CD14-positive monocyte (primary cell): ENCODE measurements at regions not wholly inside any gene's neighbourhood (a gene's known extent, or its start where the extent isn't known, plus 50 kb on each side); places are given as distances from the start of the nearest gene placed in this dataset.

Source experiments
- DNase-seq, 3 donors: peaks; one replicate each; pipeline ENCODE4 v3.0.0-alpha.2; 2011 to 2022
- H2AFZ ChIP-seq: 2 replicates; pipeline ENCODE4 v1.6.0; 2012; ENCODE audit warnings: mild to moderate bottlenecking, low read depth, low read length, inconsistent platforms; ENCODE audit not compliant: insufficient read depth, poor library complexity, severe bottlenecking
- H3K27ac ChIP-seq, 2 donors: 1 replicate in 1 of 2; 2 replicates in 1 of 2; pipeline ENCODE4 v1.5.1; 2012 to 2013; ENCODE audit warnings: low read length in 2 of 2, control low read depth in 1 of 2, inconsistent platforms in 1 of 2, low read depth in 1 of 2, mild to moderate bottlenecking in 1 of 2
- H3K27me3 ChIP-seq, 2 donors: one replicate each; pipeline versions ENCODE4 v1.6.0 to v1.6.1; 2011 to 2013; ENCODE audit warnings: low read length in 2 of 2; ENCODE audit not compliant: control insufficient read depth in 2 of 2, insufficient read depth in 2 of 2
- H3K36me3 ChIP-seq, 2 donors: replicated peaks in 1 of 2; 1 replicate in 1 of 2; 2 replicates in 1 of 2; pipeline versions ENCODE4 v1.5.1 to v1.6.1; 2012 to 2013; ENCODE audit warnings: low read length in 2 of 2, control low read depth in 1 of 2, inconsistent platforms in 1 of 2, mild to moderate bottlenecking in 1 of 2; ENCODE audit not compliant: insufficient read depth in 2 of 2, control insufficient read depth in 1 of 2
- H3K4me1 ChIP-seq, 2 donors: 1 replicate in 1 of 2; 2 replicates in 1 of 2; pipeline versions ENCODE4 v1.5.1 to v1.6.1; 2012 to 2013; ENCODE audit warnings: low read length in 2 of 2, control low read depth in 1 of 2, inconsistent platforms in 1 of 2, mild to moderate bottlenecking in 1 of 2, moderate library complexity in 1 of 2; ENCODE audit not compliant: insufficient read depth in 2 of 2, control insufficient read depth in 1 of 2
- H3K4me2 ChIP-seq: replicated peaks from 2 replicates; pipeline ENCODE3; 2012; ENCODE audit warnings: low read length, moderate library complexity, mild to moderate bottlenecking; ENCODE audit not compliant: poor library complexity, severe bottlenecking; ENCODE audit errors: extremely low read depth
- H3K4me3 ChIP-seq, 3 experiments: fragments of 200-600 bp in 1 of 3; sonication (generic) in 1 of 3; replicated peaks in 1 of 3; 1 replicate in 2 of 3; 2 replicates in 1 of 3; pipeline ENCODE4 v1.5.1; 2011 to 2013; ENCODE audit warnings: low read length in 3 of 3, mild to moderate bottlenecking in 3 of 3, control low read depth in 2 of 3, low read depth in 2 of 3, inconsistent platforms in 1 of 3, moderate library complexity in 1 of 3
- H3K79me2 ChIP-seq: 2 replicates; pipeline ENCODE4 v1.6.0; 2012; ENCODE audit warnings: mild to moderate bottlenecking, control low read depth, inconsistent platforms, low read length, moderate library complexity; ENCODE audit not compliant: insufficient read depth
- H3K9ac ChIP-seq: 2 replicates; pipeline ENCODE4 v1.6.0; 2017; ENCODE audit warnings: low read length, mild to moderate bottlenecking; ENCODE audit not compliant: insufficient read depth, poor library complexity, severe bottlenecking
- H3K9me3 ChIP-seq, 2 donors: replicated peaks in 1 of 2; 1 replicate in 1 of 2; 2 replicates in 1 of 2; pipeline versions ENCODE4 v1.5.1 to v1.6.1; 2012 to 2013; ENCODE audit warnings: low read length in 2 of 2, control low read depth in 1 of 2; ENCODE audit not compliant: control insufficient read depth in 1 of 2, insufficient read depth in 1 of 2
- H4K20me1 ChIP-seq: 2 replicates; pipeline ENCODE4 v1.6.0; 2012; ENCODE audit warnings: mild to moderate bottlenecking, low read length, control low read depth, moderate library complexity; ENCODE audit not compliant: insufficient read depth
- H3K27ac Mint-ChIP-seq, 7 donors: one replicate each; pipeline ENCODE4 v1.8.0; 2020; ENCODE audit warnings: mild to moderate bottlenecking in 7 of 7, mixed read lengths in 7 of 7, moderate library complexity in 6 of 7, inconsistent platforms in 2 of 7
- H3K27me3 Mint-ChIP-seq, 3 donors: one replicate each; pipeline ENCODE4 v1.8.0; 2021 to 2022; ENCODE audit warnings: low read depth in 3 of 3, mild to moderate bottlenecking in 3 of 3, mixed read lengths in 3 of 3, moderate library complexity in 3 of 3, inconsistent platforms in 1 of 3
- H3K36me3 Mint-ChIP-seq, 2 donors: one replicate each; pipeline ENCODE4 v1.8.0; 2020; ENCODE audit warnings: mixed read lengths in 2 of 2, inconsistent platforms in 1 of 2, mild to moderate bottlenecking in 1 of 2
- H3K4me1 Mint-ChIP-seq: one replicate; pipeline ENCODE4 v1.8.0; 2020; ENCODE audit warnings: mild to moderate bottlenecking, mixed read lengths
- H3K4me3 Mint-ChIP-seq, 2 donors: one replicate each; pipeline ENCODE4 v1.8.0; 2020; ENCODE audit warnings: mild to moderate bottlenecking in 2 of 2, mixed read lengths in 2 of 2, moderate library complexity in 1 of 2
- H3K9me3 Mint-ChIP-seq, 7 donors: one replicate each; pipeline ENCODE4 v1.8.0; 2020 to 2022; ENCODE audit warnings: mixed read lengths in 7 of 7, mild to moderate bottlenecking in 6 of 7, moderate library complexity in 6 of 7, inconsistent platforms in 2 of 7
- WGBS: methylation state at CpG from one replicate; pipeline ENCODE4 v1.1.5; 2013; ENCODE audit warnings: missing lambda C conversion rate; ENCODE audit not compliant: insufficient coverage; 5-methylcytosine and 5-hydroxymethylcytosine counted together
- intact Hi-C, 2 donors: fragments of 100-400 bp; cut with micrococcal nuclease; formaldehyde crosslinking; loops; one replicate each; pipeline versions ENCODE4 v1.15.0 to v1.15.1; 2023
- TF ChIP-seq, protein P1 (sequence below): fragments of 200-600 bp; IDR thresholded peaks from one replicate; pipeline ENCODE4 v1.8.0; 2022; ENCODE audit warnings: antibody characterized with exemption, mild to moderate bottlenecking

DNA sequence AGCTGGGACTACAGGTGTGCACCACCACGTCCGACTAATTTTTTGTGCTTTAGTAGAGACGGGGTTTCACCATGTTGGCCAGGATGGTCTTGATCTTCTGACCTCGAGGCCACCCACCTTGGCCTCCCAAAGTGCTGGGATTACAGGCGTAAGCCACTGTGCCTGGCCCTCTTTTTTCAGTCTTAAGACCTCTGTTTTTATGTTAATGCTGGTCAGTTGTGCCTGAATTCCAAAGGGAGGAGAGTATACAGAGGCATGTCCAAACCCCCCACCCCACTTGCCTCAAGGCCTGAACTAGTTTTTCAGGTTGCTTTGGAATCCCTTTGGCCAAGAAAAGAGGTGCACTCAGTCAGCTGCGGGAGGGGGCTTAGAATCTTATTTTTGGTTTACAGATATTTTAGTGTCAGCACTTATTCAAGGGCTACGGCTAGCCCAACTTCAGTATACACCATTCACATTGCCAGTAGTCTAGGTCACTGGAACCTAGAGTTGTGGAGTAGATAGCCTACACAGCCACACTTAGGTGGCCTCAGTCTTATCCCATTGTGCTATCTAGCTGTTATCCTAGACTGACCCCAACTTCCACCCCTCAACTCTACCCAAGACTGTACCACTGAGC lies 128.0 kb upstream of the TPM1 start:
- Histone ChIP-seq H3K79me2 (no peaks in the 10 kb centered on the region), H2AFZ (no peak overlapping the region), H3K9me3 (no peaks in the 10 kb centered on the region), H3K4me2 (no peak overlapping the region), H3K36me3 (no peaks in the 10 kb centered on the region), H3K27me3 (no peaks in the 10 kb centered on the region), H3K27ac (no peak overlapping the region), H4K20me1 (no peaks in the 10 kb centered on the region), H3K4me1 (peaks cover 0 to 2% of the 10 kb centered on the region in 2 donors), H3K9ac (no peak overlapping the region), H3K4me3 (no peak overlapping the region)
- peaks cover 4 to 17% (median 8%) of the 10 kb centered on the region in 3 donors for H3K27me3 Mint-ChIP-seq
- H3K27ac Mint-ChIP-seq, result no peak overlapping the region
- DNase-seq, result no peak
- H3K9me3 Mint-ChIP-seq, result peaks cover 0 to 5% (median 1%) of the 10 kb centered on the region in 7 donors
- no peaks in the 10 kb centered on the region for H3K4me1 Mint-ChIP-seq
- H3K4me3 Mint-ChIP-seq, result no peak overlapping the region
- TF ChIP-seq, protein P1, sequence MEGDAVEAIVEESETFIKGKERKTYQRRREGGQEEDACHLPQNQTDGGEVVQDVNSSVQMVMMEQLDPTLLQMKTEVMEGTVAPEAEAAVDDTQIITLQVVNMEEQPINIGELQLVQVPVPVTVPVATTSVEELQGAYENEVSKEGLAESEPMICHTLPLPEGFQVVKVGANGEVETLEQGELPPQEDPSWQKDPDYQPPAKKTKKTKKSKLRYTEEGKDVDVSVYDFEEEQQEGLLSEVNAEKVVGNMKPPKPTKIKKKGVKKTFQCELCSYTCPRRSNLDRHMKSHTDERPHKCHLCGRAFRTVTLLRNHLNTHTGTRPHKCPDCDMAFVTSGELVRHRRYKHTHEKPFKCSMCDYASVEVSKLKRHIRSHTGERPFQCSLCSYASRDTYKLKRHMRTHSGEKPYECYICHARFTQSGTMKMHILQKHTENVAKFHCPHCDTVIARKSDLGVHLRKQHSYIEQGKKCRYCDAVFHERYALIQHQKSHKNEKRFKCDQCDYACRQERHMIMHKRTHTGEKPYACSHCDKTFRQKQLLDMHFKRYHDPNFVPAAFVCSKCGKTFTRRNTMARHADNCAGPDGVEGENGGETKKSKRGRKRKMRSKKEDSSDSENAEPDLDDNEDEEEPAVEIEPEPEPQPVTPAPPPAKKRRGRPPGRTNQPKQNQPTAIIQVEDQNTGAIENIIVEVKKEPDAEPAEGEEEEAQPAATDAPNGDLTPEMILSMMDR, result no peak
- intact Hi-C loops, result no loop called here
- 100% methylated on average over 4 of the region's 7 CpGs for WGBS
- no peaks in the 10 kb centered on the region for H3K36me3 Mint-ChIP-seq

DNA sequence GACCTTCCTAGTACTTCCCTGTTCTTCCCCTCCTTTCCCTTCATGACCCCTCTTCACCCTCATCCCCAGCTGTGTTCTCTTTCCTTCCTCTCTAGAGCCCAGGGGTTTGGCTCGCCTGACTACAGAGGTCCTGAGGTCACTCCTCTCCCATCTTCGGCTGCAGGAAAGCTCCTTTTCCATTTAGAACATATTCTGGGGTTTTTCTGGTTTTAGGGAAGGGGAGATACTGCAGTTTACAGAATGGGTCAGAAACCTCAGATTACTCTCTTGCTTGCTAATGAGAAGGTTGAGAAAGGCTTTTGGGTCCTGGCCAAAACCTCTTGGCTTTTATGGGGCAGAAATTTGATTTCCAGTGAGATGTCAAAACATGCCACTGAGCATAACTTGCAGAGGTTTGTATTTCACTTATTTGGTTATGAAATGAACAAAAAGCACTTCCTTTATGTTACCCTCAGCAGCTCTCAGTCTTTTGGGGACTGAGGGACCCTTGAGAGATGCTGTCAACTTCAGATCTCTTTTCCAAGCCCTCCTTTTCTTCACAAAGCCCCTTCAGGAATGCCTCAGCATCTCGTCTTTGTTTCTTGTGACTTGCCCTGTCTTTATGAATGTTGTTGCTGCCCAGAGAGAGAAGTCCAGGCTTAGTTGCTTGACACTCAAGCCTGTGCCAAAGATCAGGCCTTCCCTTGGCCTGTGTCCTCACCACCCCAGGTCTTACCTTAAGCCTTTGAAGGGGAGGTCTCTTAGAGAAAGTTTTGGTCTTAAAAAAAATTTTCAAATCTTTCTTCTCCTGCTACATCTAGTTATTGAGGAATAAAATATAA lies 121.7 kb upstream of the TPM1 start:
- Histone ChIP-seq H3K27me3 (no peaks in the 10 kb centered on the region), H3K9ac (no peak overlapping the region), H3K79me2 (no peaks in the 10 kb centered on the region), H3K4me3 (no peak overlapping the region), H4K20me1 (no peaks in the 10 kb centered on the region), H3K4me2 (no peak overlapping the region), H2AFZ (peak overlapping the region; percentile 12), H3K27ac (peak overlapping the region; percentile 48 to 53), H3K4me1 (peaks cover 25 to 31% of the 10 kb centered on the region in 2 donors), H3K36me3 (no peaks in the 10 kb centered on the region), H3K9me3 (no peaks in the 10 kb centered on the region)
- TF ChIP-seq, protein P1, result no peak
- WGBS, result no CpG with 5 or more reads among the region's 3 CpGs
- Mint-ChIP-seq H3K4me1 (peaks cover 34% of the 10 kb centered on the region), H3K36me3 (no peaks in the 10 kb centered on the region), H3K27me3 (peaks cover 2 to 8% (median 5%) of the 10 kb centered on the region in 3 donors), H3K4me3 (peak overlapping the region; percentile 6 to 55), H3K9me3 (peaks cover 0 to 2% (median 0%) of the 10 kb centered on the region in 7 donors), H3K27ac (peak overlapping the region in 5 of 7 donors; percentile 57 to 88 (median 72))
- peak in 1 of 3 donors; percentile 3 for DNase-seq
- intact Hi-C loops, result no loop called here
